MCF 10A (cell line): ENCODE measurements at regions not wholly inside any gene's neighbourhood (a gene's known extent, or its start where the extent isn't known, plus 50 kb on each side); places are given as distances from the start of the nearest gene placed in this dataset.

ENCODE experiments used
- BruUV-seq: library from RNA; stranded (reverse); fragments of 400-500 nt; replicated peaks from 2 replicates; lab custom pipeline; 2021; lab: Mats Ljungman, UMichigan
- CTCF ChIA-PET: fragments of 300-600 bp; sonication (Branson Sonifier 250); formaldehyde crosslinking; extraction: SDS; loops from one replicate; lab custom pipeline; 2021; ENCODE audit warnings: antibody characterized with exemption, inconsistent platforms; lab: Yijun Ruan, JAX
- POLR2A ChIA-PET: fragments of 300-600, 350-650 bp; sonication (Branson Sonifier 250); formaldehyde crosslinking; extraction: SDS; loops from one replicate; lab custom pipeline; 2020; ENCODE audit warnings: antibody characterized with exemption, inconsistent platforms; lab: Yijun Ruan, JAX
- DNase-seq: peaks from one replicate; pipeline ENCODE4 v3.0.0-alpha.2; 2018; ENCODE audit not compliant: unreplicated experiment
- H3K27ac Mint-ChIP-seq: one replicate; pipeline ENCODE4 v1.8.0; 2022; ENCODE audit warnings: mild to moderate bottlenecking, low read depth, mixed read lengths; ENCODE audit not compliant: unreplicated experiment
- H3K27me3 Mint-ChIP-seq: one replicate; pipeline ENCODE4 v1.8.0; 2022; ENCODE audit warnings: mixed read lengths; ENCODE audit not compliant: insufficient read depth, unreplicated experiment
- H3K36me3 Mint-ChIP-seq: one replicate; pipeline ENCODE4 v1.8.0; 2022; ENCODE audit warnings: mild to moderate bottlenecking, moderate library complexity, mixed read lengths; ENCODE audit not compliant: insufficient read depth, unreplicated experiment
- H3K4me1 Mint-ChIP-seq: one replicate; pipeline ENCODE4 v1.8.0; 2022; ENCODE audit warnings: mixed read lengths; ENCODE audit not compliant: insufficient read depth, unreplicated experiment
- H3K4me3 Mint-ChIP-seq: one replicate; pipeline ENCODE4 v1.8.0; 2022; ENCODE audit warnings: mild to moderate bottlenecking, moderate library complexity, mixed read lengths; ENCODE audit not compliant: unreplicated experiment
- H3K9me3 Mint-ChIP-seq: one replicate; pipeline ENCODE4 v1.8.0; 2022; ENCODE audit warnings: mixed read lengths; ENCODE audit not compliant: unreplicated experiment
- CTCF ChIP-seq: fragments of 200-600 bp; IDR thresholded peaks from one replicate; pipeline ENCODE4 v1.8.0; 2022; ENCODE audit warnings: antibody characterized with exemption, mild to moderate bottlenecking; ENCODE audit not compliant: unreplicated experiment
- intact Hi-C: fragments of 100-400 bp; cut with micrococcal nuclease; formaldehyde crosslinking; loops from 2 replicates; pipeline ENCODE4 v1.14.1; 2022

GRCh38 chr2:167489325-167489724 is 601.0 kb downstream of the XIRP2 start:
- Mint-ChIP-seq H3K27ac (no peak overlapping the region), H3K36me3 (no peaks in the 10 kb centered on the region), H3K27me3 (no peaks in the 10 kb centered on the region), H3K4me3 (no peak overlapping the region), H3K4me1 (no peaks in the 10 kb centered on the region), H3K9me3 (no peaks in the 10 kb centered on the region)
- DNase-seq = no peak
- no TSS peak for BruUV-seq
- TF ChIP-seq CTCF = no peak
- ChIA-PET POLR2A (no interaction called here), CTCF (no interaction called here)
- intact Hi-C loops = no loop called here

GRCh38 chr2:167487728-167488127 is 599.4 kb downstream of the XIRP2 start:
- Mint-ChIP-seq H3K27me3 (no peaks in the 10 kb centered on the region), H3K9me3 (no peaks in the 10 kb centered on the region), H3K4me3 (no peak overlapping the region), H3K36me3 (no peaks in the 10 kb centered on the region), H3K4me1 (no peaks in the 10 kb centered on the region), H3K27ac (no peak overlapping the region)
- DNase-seq = no peak
- no peak for TF ChIP-seq CTCF
- POLR2A ChIA-PET = no interaction called here
- CTCF ChIA-PET = no interaction called here
- intact Hi-C loops = no loop called here
- no TSS peak for BruUV-seq

- no peaks in the 10 kb centered on the region for H3K9me3 Mint-ChIP-seq
- no peak overlapping the region for H3K27ac Mint-ChIP-seq
- intact Hi-C loops = no loop called here
- no peaks in the 10 kb centered on the region for H3K27me3 Mint-ChIP-seq
- ChIA-PET POLR2A (no interaction called here), CTCF (no interaction called here)
- H3K4me1 Mint-ChIP-seq = peaks cover 5% of the 10 kb centered on the region
- no TSS peak for BruUV-seq
- TF ChIP-seq CTCF = no peak
- no peak overlapping the region for H3K4me3 Mint-ChIP-seq
- DNase-seq = no peak
- no peaks in the 10 kb centered on the region for H3K36me3 Mint-ChIP-seq
Measured at GRCh38 chr2:167484875-167485274, 596.6 kb downstream of the XIRP2 start.

- ChIA-PET CTCF (interaction anchor here (0.7 to 1.0 kb wide), 3 partner anchors 133 to 638 kb away, joined by 3 read pairs; no protein-coding TSS in a partner anchor), POLR2A (no interaction called here)
- no peaks in the 10 kb centered on the region for H3K36me3 Mint-ChIP-seq
- DNase-seq = no peak
- H3K27ac Mint-ChIP-seq = peak overlapping the region; percentile 49
- TF ChIP-seq CTCF = no peak
- H3K4me3 Mint-ChIP-seq = peak overlapping the region; percentile 43
- intact Hi-C loops = no loop called here
- no peaks in the 10 kb centered on the region for H3K27me3 Mint-ChIP-seq
- peaks cover 5% of the 10 kb centered on the region for H3K4me1 Mint-ChIP-seq
- no peaks in the 10 kb centered on the region for H3K9me3 Mint-ChIP-seq
- no TSS peak for BruUV-seq
Measured at GRCh38 chr2:167480986-167481309, 592.7 kb downstream of the XIRP2 start.
